Duodenal mucosa (tissue), 2 donors: ENCODE measurements at regions not wholly inside any gene's neighbourhood (a gene's known extent, or its start where the extent isn't known, plus 50 kb on each side); places are given as distances from the start of the nearest gene placed in this dataset.

Experiments used
- H3K27ac ChIP-seq: one replicate; pipeline ENCODE4 v1.7.0; 2013; ENCODE audit warnings: low read depth, low read length
- H3K27me3 ChIP-seq, 2 donors: one replicate each; pipeline ENCODE4 v1.7.0; 2013; ENCODE audit warnings: low read length in 2 of 2, control low read depth in 1 of 2; ENCODE audit not compliant: insufficient read depth in 2 of 2, control insufficient read depth in 1 of 2
- H3K36me3 ChIP-seq, 2 donors: one replicate each; pipeline ENCODE4 v1.7.0; 2013; ENCODE audit warnings: low read length in 2 of 2, control low read depth in 1 of 2; ENCODE audit not compliant: insufficient read depth in 2 of 2, control insufficient read depth in 1 of 2
- H3K4me1 ChIP-seq, 2 donors: one replicate each; pipeline ENCODE4 v1.7.0; 2013; ENCODE audit warnings: low read length in 2 of 2, control low read depth in 1 of 2; ENCODE audit not compliant: insufficient read depth in 2 of 2, control insufficient read depth in 1 of 2
- H3K4me3 ChIP-seq, 2 donors: one replicate each; pipeline ENCODE4 v1.7.0; 2013; ENCODE audit warnings: low read length in 2 of 2, low read depth in 1 of 2
- H3K9ac ChIP-seq, 2 donors: one replicate each; pipeline ENCODE4 v1.7.0; 2013; ENCODE audit warnings: low read length in 2 of 2, low read depth in 1 of 2
- H3K9me3 ChIP-seq, 2 donors: one replicate each; pipeline ENCODE4 v1.7.0; 2013; ENCODE audit warnings: low read length in 2 of 2, control low read depth in 1 of 2; ENCODE audit not compliant: control insufficient read depth in 1 of 2

DNA sequence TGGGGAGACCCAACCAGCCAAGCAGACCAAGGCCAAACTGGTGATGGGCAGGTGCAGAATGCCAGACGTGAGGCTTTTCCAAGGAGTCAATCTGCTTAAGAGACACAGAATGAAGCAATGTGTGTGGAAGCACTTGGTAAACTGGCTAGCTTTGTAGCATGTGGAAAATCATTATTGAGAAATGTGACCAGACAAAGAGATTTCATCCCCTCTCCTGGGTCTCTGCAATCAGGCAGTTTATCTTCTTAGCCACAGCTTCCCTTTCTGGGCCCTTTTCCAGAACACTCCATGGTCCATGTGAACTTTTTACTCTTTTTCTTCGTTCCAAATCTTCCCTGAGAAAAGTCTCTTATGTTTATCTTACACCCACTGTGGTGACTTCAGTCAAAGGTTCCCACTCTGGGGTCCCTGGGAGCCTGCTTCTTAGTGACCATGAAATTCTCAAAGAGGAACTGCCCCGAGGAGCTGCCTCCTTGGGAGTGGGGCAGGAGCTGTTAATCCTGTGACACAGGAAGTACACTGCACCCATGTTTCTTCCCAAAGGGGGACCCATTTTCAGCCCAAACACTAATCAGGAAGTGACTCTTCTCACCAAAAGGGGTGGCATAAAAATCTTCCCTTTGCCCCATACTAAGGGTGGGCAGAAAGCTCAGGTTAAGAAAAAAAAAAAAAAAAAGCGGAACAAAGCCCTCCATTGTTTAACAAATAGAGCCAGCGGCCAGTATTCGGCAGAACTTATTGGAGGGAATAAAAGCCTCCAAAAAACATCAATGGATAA, 346.2 kb upstream of the ASIC2 start:
- Histone ChIP-seq H3K36me3 (no peaks in the 10 kb centered on the region), H3K9me3 (no peaks in the 10 kb centered on the region), H3K27me3 (no peaks in the 10 kb centered on the region), H3K9ac (no peak overlapping the region), H3K4me3 (no peak overlapping the region), H3K4me1 (no peaks in the 10 kb centered on the region), H3K27ac (no peak overlapping the region)

DNA sequence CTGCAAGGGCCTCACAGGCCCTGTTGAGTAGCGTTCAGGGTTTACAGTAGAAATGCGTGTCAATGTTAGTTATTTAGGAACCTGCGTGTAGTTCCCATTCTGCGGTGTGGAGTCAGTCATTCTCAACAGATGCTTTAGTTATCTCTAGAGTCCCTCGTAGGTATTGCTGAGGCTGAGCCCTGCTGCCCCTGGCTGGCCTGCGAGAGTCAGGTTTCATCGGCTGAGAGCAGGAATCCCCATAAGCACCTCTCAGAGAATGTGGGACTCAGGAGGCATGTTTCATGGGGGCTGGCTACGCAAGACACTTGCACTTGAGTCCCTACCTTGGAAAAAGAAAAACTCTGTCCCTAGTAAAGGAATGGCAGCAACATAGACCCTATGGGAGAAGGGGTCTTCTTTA, 347.5 kb upstream of the ASIC2 start:
- Histone ChIP-seq H3K9ac (no peak overlapping the region), H3K36me3 (no peaks in the 10 kb centered on the region), H3K4me1 (no peaks in the 10 kb centered on the region), H3K27me3 (no peaks in the 10 kb centered on the region), H3K4me3 (no peak overlapping the region), H3K9me3 (no peaks in the 10 kb centered on the region), H3K27ac (no peak overlapping the region)

- H3K27ac ChIP-seq, result no peak overlapping the region
- H3K4me1 ChIP-seq, result no peaks in the 10 kb centered on the region
- H3K36me3 ChIP-seq, result no peaks in the 10 kb centered on the region
- no peak overlapping the region for H3K9ac ChIP-seq
- H3K27me3 ChIP-seq, result no peaks in the 10 kb centered on the region
- H3K4me3 ChIP-seq, result no peak overlapping the region
- H3K9me3 ChIP-seq, result no peaks in the 10 kb centered on the region
Measured at GRCh38 chr17:33642002-33642401, 348.9 kb upstream of the ASIC2 start.

GRCh38 chr17:33647956-33648355, 354.9 kb upstream of the ASIC2 start:
- H3K36me3 ChIP-seq, result no peaks in the 10 kb centered on the region
- H3K9me3 ChIP-seq, result no peaks in the 10 kb centered on the region
- no peak overlapping the region for H3K9ac ChIP-seq
- peaks cover 0 to 3% of the 10 kb centered on the region in 2 donors for H3K27me3 ChIP-seq
- H3K4me3 ChIP-seq, result no peak overlapping the region
- no peaks in the 10 kb centered on the region for H3K4me1 ChIP-seq
- no peak overlapping the region for H3K27ac ChIP-seq

- Histone ChIP-seq H3K36me3 (no peaks in the 10 kb centered on the region), H3K4me3 (no peak overlapping the region), H3K27me3 (peaks cover 0 to 3% of the 10 kb centered on the region in 2 donors), H3K9ac (no peak overlapping the region), H3K4me1 (no peaks in the 10 kb centered on the region), H3K27ac (no peak overlapping the region), H3K9me3 (no peaks in the 10 kb centered on the region)
Measured at GRCh38 chr17:33650304-33650703, 357.2 kb upstream of the ASIC2 start.

DNA sequence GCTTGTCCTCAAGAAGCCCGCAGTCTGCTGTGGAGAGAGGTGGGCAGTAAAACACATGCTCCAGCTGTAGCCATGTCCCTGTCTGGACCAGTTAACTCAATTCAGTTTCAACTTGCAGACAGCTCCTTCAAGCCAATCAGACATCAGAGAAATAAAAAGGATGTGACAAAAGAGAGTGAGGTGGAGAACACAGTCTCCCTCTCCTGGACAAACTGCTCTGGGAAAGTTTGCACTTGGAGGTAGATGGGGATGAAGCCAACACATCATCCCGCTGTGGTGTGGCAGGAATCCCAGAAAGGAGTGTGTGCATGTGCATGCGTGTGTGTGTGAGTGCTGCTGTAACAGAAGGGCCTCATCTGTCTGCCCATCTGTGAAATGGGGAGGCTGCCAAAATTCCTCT, 358.6 kb upstream of the ASIC2 start:
- Histone ChIP-seq H3K27ac (no peak overlapping the region), H3K27me3 (peaks cover 0 to 3% of the 10 kb centered on the region in 2 donors), H3K4me1 (no peaks in the 10 kb centered on the region), H3K9me3 (no peaks in the 10 kb centered on the region), H3K4me3 (no peak overlapping the region), H3K36me3 (no peaks in the 10 kb centered on the region), H3K9ac (no peak overlapping the region)

GRCh38 chr17:33652731-33653398, 359.8 kb upstream of the ASIC2 start:
- Histone ChIP-seq H3K27me3 (peaks cover 0 to 3% of the 10 kb centered on the region in 2 donors), H3K4me1 (no peaks in the 10 kb centered on the region), H3K4me3 (no peak overlapping the region), H3K27ac (no peak overlapping the region), H3K9me3 (no peaks in the 10 kb centered on the region), H3K36me3 (no peaks in the 10 kb centered on the region), H3K9ac (no peak overlapping the region)

- no peak overlapping the region for H3K9ac ChIP-seq
- no peak overlapping the region for H3K27ac ChIP-seq
- no peak overlapping the region for H3K4me3 ChIP-seq
- peaks cover 0 to 3% of the 10 kb centered on the region in 2 donors for H3K27me3 ChIP-seq
- no peaks in the 10 kb centered on the region for H3K9me3 ChIP-seq
- H3K36me3 ChIP-seq, result no peaks in the 10 kb centered on the region
- no peaks in the 10 kb centered on the region for H3K4me1 ChIP-seq
Measured at GRCh38 chr17:33653399-33653788, 360.3 kb upstream of the ASIC2 start.

DNA sequence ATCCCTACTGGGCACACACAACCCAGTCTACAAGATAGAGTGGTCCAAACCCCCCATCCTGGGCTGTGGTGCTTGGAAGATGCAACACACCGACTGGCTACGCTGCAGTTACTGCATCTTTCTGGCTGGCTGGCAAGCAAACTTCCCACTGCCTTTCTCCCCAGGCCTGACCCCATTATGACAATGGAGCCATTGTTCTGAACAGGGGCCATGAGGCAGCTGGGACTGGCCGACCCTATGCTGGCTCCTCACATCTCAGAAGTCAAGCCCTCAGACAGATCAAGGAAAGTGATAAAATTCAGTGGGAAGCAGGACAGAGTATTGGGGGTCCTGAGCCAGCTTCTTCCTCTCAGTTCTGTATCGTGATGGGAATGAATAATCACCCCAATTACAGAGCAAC, 364.1 kb upstream of the ASIC2 start:
- H3K4me1 ChIP-seq, result no peaks in the 10 kb centered on the region
- H3K36me3 ChIP-seq, result no peaks in the 10 kb centered on the region
- H3K27ac ChIP-seq, result no peak overlapping the region
- H3K27me3 ChIP-seq, result peaks cover 0 to 1% of the 10 kb centered on the region in 2 donors
- no peak overlapping the region for H3K9ac ChIP-seq
- no peak overlapping the region for H3K4me3 ChIP-seq
- no peaks in the 10 kb centered on the region for H3K9me3 ChIP-seq

DNA sequence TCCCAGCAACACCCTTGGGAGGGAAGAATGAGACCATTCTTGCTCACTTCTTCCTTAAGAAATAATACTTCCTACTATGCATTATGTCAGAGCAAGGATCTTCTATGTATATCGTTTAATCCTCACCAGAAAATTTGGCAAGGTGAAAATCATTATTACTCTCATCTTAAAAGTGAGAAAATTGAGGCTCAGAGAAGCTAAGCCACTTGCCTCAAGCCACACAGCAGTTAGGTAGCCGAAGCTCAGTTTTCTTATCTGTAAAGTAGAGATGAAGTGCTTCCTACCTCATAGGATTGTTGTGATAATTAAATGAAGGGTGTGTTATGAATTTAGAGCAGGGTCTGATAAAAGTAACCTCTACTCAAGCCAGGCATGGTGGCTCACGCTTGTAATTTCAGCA, 368.9 kb upstream of the ASIC2 start:
- H3K4me3 ChIP-seq, result no peak overlapping the region
- no peak overlapping the region for H3K27ac ChIP-seq
- no peak overlapping the region for H3K9ac ChIP-seq
- H3K4me1 ChIP-seq, result peaks cover under 1% of the 10 kb centered on the region in 2 donors
- H3K36me3 ChIP-seq, result no peaks in the 10 kb centered on the region
- H3K27me3 ChIP-seq, result no peaks in the 10 kb centered on the region
- no peaks in the 10 kb centered on the region for H3K9me3 ChIP-seq
